Neural cell (in vitro differentiated cells): ENCODE measurements at regions not wholly inside any gene's neighbourhood (a gene's known extent, or its start where the extent isn't known, plus 50 kb on each side); places are given as distances from the start of the nearest gene placed in this dataset.

Experiments
- H2AFZ ChIP-seq: fragments of 200-600, 300-800 bp; sonication (generic), shearing (Covaris generic); 2 replicates; pipeline ENCODE4 v1.6.0; 2014; ENCODE audit warnings: low read depth, mild to moderate bottlenecking, antibody characterized with exemption, low read length, moderate library complexity
- H3F3A ChIP-seq: fragments of 200-600 bp; shearing (Covaris generic); 2 replicates; pipeline ENCODE4 v1.6.1; 2016; ENCODE audit warnings: mild to moderate bottlenecking, moderate library complexity, mixed read lengths, antibody characterized with exemption, low read length; ENCODE audit not compliant: insufficient read depth, poor library complexity, severe bottlenecking
- H3K27ac ChIP-seq: fragments of 200-600, 300-800 bp; sonication (generic), shearing (Covaris generic); 2 replicates; pipeline ENCODE4 v1.5.1; 2014; ENCODE audit warnings: mild to moderate bottlenecking, low read length, moderate library complexity
- H3K27me3 ChIP-seq: fragments of 300-800, 200-600 bp; sonication (generic), shearing (Covaris generic); 2 replicates; pipeline ENCODE4 v1.6.0; 2014; ENCODE audit warnings: mild to moderate bottlenecking, low read depth, low read length, moderate library complexity; ENCODE audit not compliant: insufficient read depth
- H3K36me3 ChIP-seq: fragments of 300-800, 200-600 bp; sonication (generic), shearing (Covaris generic); 2 replicates; pipeline ENCODE4 v1.5.1; 2014; ENCODE audit warnings: mild to moderate bottlenecking, antibody characterized with exemption, low read length, moderate library complexity; ENCODE audit not compliant: insufficient read depth
- H3K4me2 ChIP-seq: fragments of 300-800, 200-600 bp; sonication (generic), shearing (Covaris generic); 2 replicates; pipeline ENCODE4 v1.6.0; 2014; ENCODE audit warnings: mild to moderate bottlenecking, low read length
- H3K4me3 ChIP-seq: fragments of 300-800, 200-600 bp; sonication (generic), shearing (Covaris generic); 2 replicates; pipeline ENCODE4 v1.5.1; 2014; ENCODE audit warnings: mild to moderate bottlenecking, low read length, moderate library complexity
- H3K79me2 ChIP-seq: fragments of 200-600 bp; shearing (Covaris generic); replicated peaks from 2 replicates; pipeline ENCODE4 v1.6.0; 2014; ENCODE audit warnings: mild to moderate bottlenecking, low read length, moderate library complexity; ENCODE audit not compliant: insufficient read depth
- H3K9ac ChIP-seq: fragments of 300-800, 200-600 bp; sonication (generic), shearing (Covaris generic); 2 replicates; pipeline ENCODE4 v1.6.1; 2016; ENCODE audit warnings: mild to moderate bottlenecking, low read length, mixed read lengths
- H3K9me2 ChIP-seq: fragments of 200-600 bp; shearing (Covaris generic); 2 replicates; pipeline ENCODE4 v1.6.1; 2016; ENCODE audit warnings: mild to moderate bottlenecking, low read length, mixed read lengths; ENCODE audit not compliant: insufficient read depth
- H3K9me3 ChIP-seq: fragments of 200-600, 300-800 bp; sonication (generic), shearing (Covaris generic); 2 replicates; pipeline ENCODE4 v1.6.1; 2016; ENCODE audit warnings: mild to moderate bottlenecking, mixed run types, low read length, moderate library complexity, mixed read lengths
- H4K20me1 ChIP-seq: fragments of 200-600 bp; shearing (Covaris generic); 2 replicates; pipeline ENCODE4 v1.6.1; 2016; ENCODE audit warnings: mild to moderate bottlenecking, mixed run types; ENCODE audit not compliant: insufficient read depth
- CTCF ChIP-seq: fragments of 450-650 bp; IDR thresholded peaks from 2 replicates; pipeline ENCODE4 v1.5.1; 2014; ENCODE audit warnings: antibody characterized with exemption, mild to moderate bottlenecking, moderate library complexity; ENCODE audit not compliant: poor library complexity, severe bottlenecking
- EP300 ChIP-seq: fragments of 450-650 bp; conservative IDR thresholded peaks from 2 replicates; pipeline ENCODE4 v1.6.1; 2014; ENCODE audit warnings: antibody characterized with exemption, mild to moderate bottlenecking, moderate library complexity; ENCODE audit not compliant: poor library complexity, severe bottlenecking
- EZH2 ChIP-seq: fragments of 200-600, 300-800 bp; shearing (Covaris generic), sonication (generic); IDR thresholded peaks from 2 replicates; pipeline ENCODE4 v1.6.1; 2014; ENCODE audit warnings: antibody characterized with exemption, low read length, borderline replicate concordance, mild to moderate bottlenecking; ENCODE audit not compliant: insufficient read depth, poor library complexity, severe bottlenecking
- MXI1 ChIP-seq: fragments of 450-650 bp; conservative IDR thresholded peaks from 2 replicates; pipeline ENCODE4 v1.6.1; 2014; ENCODE audit warnings: antibody characterized with exemption, mild to moderate bottlenecking; ENCODE audit not compliant: poor library complexity, severe bottlenecking
- POLR2AphosphoS5 ChIP-seq: IDR thresholded peaks from 2 replicates; pipeline ENCODE4 v1.6.1; 2012
- RAD21 ChIP-seq: fragments of 450-650 bp; conservative IDR thresholded peaks from 2 replicates; pipeline ENCODE4 v1.6.1; 2014; ENCODE audit warnings: antibody characterized with exemption, mild to moderate bottlenecking, moderate library complexity
- REST ChIP-seq: IDR thresholded peaks from 2 replicates; pipeline ENCODE4 v1.6.1; 2012; ENCODE audit warnings: borderline replicate concordance
- SMC3 ChIP-seq: fragments of 450-650 bp; conservative IDR thresholded peaks from 2 replicates; pipeline ENCODE4 v1.6.1; 2014; ENCODE audit warnings: antibody characterized with exemption, mild to moderate bottlenecking, moderate library complexity; ENCODE audit not compliant: poor library complexity
- TAF1 ChIP-seq: IDR thresholded peaks from 2 replicates; pipeline ENCODE4 v1.6.1; 2012; ENCODE audit warnings: low read depth

GRCh38 chr1:112770724-112771123 lies 55.6 kb upstream of the PPM1J start:
- no peak overlapping the region for H3K9ac ChIP-seq
- H3K36me3 ChIP-seq, result no peaks in the 10 kb centered on the region
- no peaks in the 10 kb centered on the region for H3K9me2 ChIP-seq
- no peak overlapping the region for H3K4me3 ChIP-seq
- no peak overlapping the region for H3K27ac ChIP-seq
- no peaks in the 10 kb centered on the region for H3K79me2 ChIP-seq
- H3K27me3 ChIP-seq, result no peaks in the 10 kb centered on the region
- H3K9me3 ChIP-seq, result no peaks in the 10 kb centered on the region
- H4K20me1 ChIP-seq, result no peaks in the 10 kb centered on the region
- H3K4me2 ChIP-seq, result no peak overlapping the region
- H2AFZ ChIP-seq, result no peak overlapping the region
- H3F3A ChIP-seq, result no peaks in the 10 kb centered on the region
- TF ChIP-seq REST (no peak), EP300 (no peak), TAF1 (no peak), RAD21 (no peak), SMC3 (no peak)

GRCh38 chr1:112769611-112770010 lies 54.5 kb upstream of the PPM1J start:
- no peak overlapping the region for H2AFZ ChIP-seq
- TF ChIP-seq CTCF, result no peak
- TF ChIP-seq POLR2AphosphoS5, result no peak
- no peak for TF ChIP-seq REST
- no peak for TF ChIP-seq EZH2
- TF ChIP-seq TAF1, result no peak
- no peak for TF ChIP-seq EP300
- no peak for TF ChIP-seq SMC3
- no peak for TF ChIP-seq MXI1

More at GRCh38 chr1:112769611-112770010, 54.5 kb upstream of the PPM1J start:
- H4K20me1 ChIP-seq, result no peaks in the 10 kb centered on the region
- H3F3A ChIP-seq, result no peaks in the 10 kb centered on the region
- H3K36me3 ChIP-seq, result no peaks in the 10 kb centered on the region
- no peaks in the 10 kb centered on the region for H3K27me3 ChIP-seq
- no peak overlapping the region for H3K4me3 ChIP-seq
- no peaks in the 10 kb centered on the region for H3K79me2 ChIP-seq
- H3K27ac ChIP-seq, result no peak overlapping the region
- H3K4me2 ChIP-seq, result no peak overlapping the region
- no peak overlapping the region for H3K9ac ChIP-seq
- H3K9me2 ChIP-seq, result no peaks in the 10 kb centered on the region
- H3K9me3 ChIP-seq, result no peaks in the 10 kb centered on the region
